ENCODE measurements at regions not wholly inside any gene's neighbourhood (a gene's known extent, or its start where the extent isn't known, plus 50 kb on each side); places are given as distances from the start of the nearest gene placed in this dataset.

- DNase-seq (ENCODE audit: low read depth): no peak
Observed at GRCh38 chr1:69246710-69247109, 321.0 kb upstream of the LRRC7 start.

GRCh38 chr1:69252696-69253095 lies 315.0 kb upstream of the LRRC7 start:
- no peak for TF ChIP-seq CTCF (IDR thresholded peaks at IDR 0.05; ENCODE audit: insufficient read depth, low read depth, low read length)
- DNase-seq (ENCODE audit: low read depth): no peak

More at GRCh38 chr1:69246710-69247109, 321.0 kb upstream of the LRRC7 start:
- TF ChIP-seq CTCF (IDR thresholded peaks at IDR 0.05; ENCODE audit: insufficient read depth, low read depth, low read length): no peak
- H3K4me3 ChIP-seq (ENCODE audit: low read depth, low read length): no peak overlapping the region

GRCh38 chr1:69256036-69256435 lies 311.7 kb upstream of the LRRC7 start:
- TF ChIP-seq CTCF (IDR thresholded peaks at IDR 0.05; ENCODE audit: insufficient read depth, low read depth, low read length): no peak
- DNase-seq (ENCODE audit: low read depth): no peak
- no peak overlapping the region for H3K4me3 ChIP-seq (ENCODE audit: low read depth, low read length)

More at GRCh38 chr1:69252696-69253095, 315.0 kb upstream of the LRRC7 start:
- H3K4me3 ChIP-seq (ENCODE audit: low read depth, low read length): no peak overlapping the region

GRCh38 chr1:69258842-69259241 lies 308.9 kb upstream of the LRRC7 start:
- no peak overlapping the region for H3K4me3 ChIP-seq (ENCODE audit: low read depth, low read length)
- no peak for TF ChIP-seq CTCF (IDR thresholded peaks at IDR 0.05; ENCODE audit: insufficient read depth, low read depth, low read length)
- no peak for DNase-seq (ENCODE audit: low read depth)

GRCh38 chr1:69263921-69264391 lies 303.8 kb upstream of the LRRC7 start:
- H3K4me3 ChIP-seq (ENCODE audit: low read depth, low read length): no peak overlapping the region
- peak; percentile 33 for DNase-seq (ENCODE audit: low read depth)
- no peak for TF ChIP-seq CTCF (IDR thresholded peaks at IDR 0.05; ENCODE audit: insufficient read depth, low read depth, low read length)

GRCh38 chr1:69269491-69269890 lies 298.2 kb upstream of the LRRC7 start:
- no peak overlapping the region for H3K4me3 ChIP-seq (ENCODE audit: low read depth, low read length)
- no peak for TF ChIP-seq CTCF (IDR thresholded peaks at IDR 0.05; ENCODE audit: insufficient read depth, low read depth, low read length)
- no peak for DNase-seq (ENCODE audit: low read depth)

- no peak for DNase-seq (ENCODE audit: low read depth)
Observed at GRCh38 chr1:69271587-69272125, 296.1 kb upstream of the LRRC7 start.

More at GRCh38 chr1:69271587-69272125, 296.1 kb upstream of the LRRC7 start:
- no peak overlapping the region for H3K4me3 ChIP-seq (ENCODE audit: low read depth, low read length)
- TF ChIP-seq CTCF (IDR thresholded peaks at IDR 0.05; ENCODE audit: insufficient read depth, low read depth, low read length): no peak
